Amniotic stem cell (primary cell): ENCODE measurements at regions not wholly inside any gene's neighbourhood (a gene's known extent, or its start where the extent isn't known, plus 50 kb on each side); places are given as distances from the start of the nearest gene placed in this dataset.
"Not testable (repeated sequence)": the region's sequence is repeated elsewhere in the genome, so short reads cannot be mapped to it uniquely, and the experiment has no call there.

Experiments used
- DNase-seq: peaks from one replicate; lab custom pipeline; 2025; lab: John Stamatoyannopoulos, UW

DNA sequence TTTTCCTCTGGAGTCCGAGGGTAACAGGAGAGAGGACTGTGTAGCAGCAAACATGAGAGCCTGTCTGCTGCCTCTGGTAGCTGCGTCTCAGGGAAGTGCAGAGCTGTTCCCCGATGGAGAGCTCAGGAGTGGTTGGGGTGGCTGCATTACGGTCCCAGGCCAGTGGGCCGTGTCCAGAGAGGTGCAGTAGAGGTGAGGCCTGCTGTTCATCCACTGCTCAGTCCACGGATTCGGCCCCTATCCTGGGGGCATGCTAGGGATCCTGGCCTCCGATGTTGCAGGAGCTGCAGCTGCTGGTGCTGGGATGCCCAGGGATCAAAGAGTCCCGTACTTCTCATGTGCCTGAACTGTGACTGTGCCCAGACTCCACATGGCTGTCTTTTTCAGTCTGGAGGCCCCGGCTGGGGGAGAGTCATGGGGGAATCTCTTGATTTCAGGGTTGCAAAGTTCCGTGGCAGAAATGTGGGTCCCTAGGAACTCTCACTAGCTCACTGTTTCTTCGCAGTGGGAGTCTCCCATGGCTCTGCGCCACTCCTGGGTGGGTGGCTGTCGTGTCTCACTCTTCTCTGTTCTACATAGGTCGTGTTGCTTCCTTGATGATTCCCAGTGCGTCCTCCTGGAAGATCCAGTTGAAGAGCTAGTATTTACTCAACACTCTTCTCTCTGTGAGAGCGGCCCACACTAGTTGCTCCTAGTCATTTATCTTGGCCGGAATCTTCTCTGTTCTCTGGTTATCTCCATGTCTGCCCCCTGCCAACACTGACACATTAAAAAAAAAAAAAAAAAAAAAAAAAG is 109.5 kb upstream of the CENPE start:
- no peak for DNase-seq

DNA sequence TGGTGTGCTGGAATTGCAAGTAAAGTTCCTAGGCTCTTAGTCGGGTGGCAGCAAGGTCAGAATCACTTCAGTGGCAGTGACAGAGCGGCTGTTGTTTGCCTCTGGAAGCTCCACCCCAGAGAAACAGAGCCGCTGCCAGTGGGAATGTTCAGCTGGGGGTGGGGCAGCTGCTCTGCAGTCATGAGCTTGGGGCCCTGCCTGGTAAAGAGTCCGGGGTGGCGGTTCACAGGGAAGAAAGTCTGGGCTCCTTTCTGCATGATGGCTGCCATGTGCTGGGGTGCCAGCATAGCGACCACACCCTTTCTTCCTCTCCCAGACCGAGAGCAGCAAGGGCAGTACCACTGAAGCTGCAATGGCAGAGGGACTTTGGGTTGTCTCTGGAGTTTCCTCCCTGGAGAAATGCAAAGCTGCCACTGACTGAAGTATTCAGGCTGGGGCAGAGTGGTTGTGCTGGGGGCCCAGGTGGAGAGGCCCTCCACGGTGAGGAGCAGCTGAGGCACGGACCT is 108.8 kb upstream of the CENPE start:
- no peak for DNase-seq

DNA sequence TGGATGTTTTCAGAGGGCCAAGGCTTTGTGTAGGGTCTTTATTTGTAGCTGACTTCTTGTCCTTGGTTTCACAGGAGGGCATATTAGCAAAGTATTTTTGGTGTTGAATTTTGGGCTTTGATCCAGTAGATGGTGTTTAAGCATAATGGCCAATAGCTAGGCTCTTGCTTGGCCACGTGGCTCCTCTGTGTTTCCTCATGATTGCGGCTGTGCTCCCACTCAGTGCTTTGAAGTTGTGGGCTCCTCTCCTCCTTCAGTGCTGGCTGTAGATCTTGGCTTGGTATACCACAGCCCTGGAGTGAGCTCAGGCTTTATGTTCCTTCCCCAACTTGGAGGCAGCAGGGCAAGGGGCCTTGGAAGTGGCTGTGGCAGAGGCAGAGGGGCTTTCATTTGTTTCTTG is 107.2 kb upstream of the CENPE start:
- DNase-seq, result no peak

DNA sequence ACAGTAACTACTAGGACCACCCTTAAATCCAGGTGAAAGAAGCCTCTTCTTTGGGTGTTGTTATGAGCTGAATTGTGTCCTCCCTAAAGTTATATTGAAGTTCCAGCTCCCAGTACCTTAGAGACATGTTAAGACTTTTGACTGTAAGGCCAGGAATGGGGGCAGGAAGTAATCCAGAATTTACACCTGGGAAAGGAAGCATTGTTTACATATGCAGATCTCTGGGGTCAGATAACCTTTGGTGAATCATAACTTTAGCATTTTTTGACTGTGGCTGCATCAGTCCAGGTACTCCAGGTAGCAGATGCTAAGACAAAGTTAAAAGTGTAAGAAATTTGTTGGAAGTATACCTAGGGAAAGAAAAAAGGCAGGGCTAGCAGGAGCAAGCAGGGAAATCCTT is 104.9 kb upstream of the CENPE start:
- no peak for DNase-seq

DNA sequence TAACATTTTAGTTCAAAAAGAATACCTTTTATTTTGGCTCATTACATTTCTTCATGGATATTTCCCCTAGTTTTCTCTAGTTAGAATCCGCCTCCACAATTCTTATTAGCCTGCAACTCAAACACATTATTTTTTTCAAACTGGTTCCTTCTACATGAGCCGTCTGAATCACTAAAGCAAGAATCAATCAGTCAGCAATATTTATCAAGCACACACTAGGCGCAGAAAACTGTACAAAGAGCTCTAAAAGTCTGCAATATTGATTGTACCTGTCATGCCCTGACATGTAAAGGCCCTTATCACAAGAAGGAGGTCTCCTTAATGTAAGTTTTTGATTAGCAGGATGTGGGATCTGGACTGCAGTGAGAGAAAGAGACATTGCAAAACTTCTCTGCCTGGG is 94.8 kb upstream of the CENPE start:
- no peak for DNase-seq

DNA sequence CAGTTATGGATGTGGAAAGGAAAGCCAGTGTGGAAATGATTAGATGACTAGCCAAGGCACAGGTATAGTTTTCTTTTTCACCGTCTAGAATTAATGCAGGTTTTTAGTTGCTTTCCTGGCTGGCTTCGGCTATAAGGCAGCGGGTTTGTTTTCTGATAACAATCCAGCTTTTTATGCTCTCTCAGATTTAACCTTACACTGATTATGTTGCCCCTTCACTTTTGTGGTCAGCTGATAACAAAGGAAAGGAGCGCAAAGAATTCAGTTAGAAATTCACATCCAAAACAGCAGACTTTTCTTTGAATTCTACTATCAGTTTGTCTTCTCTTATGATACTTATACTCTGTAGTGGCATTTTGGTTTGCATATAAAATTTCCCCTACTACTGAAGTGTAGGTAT is 94.2 kb upstream of the CENPE start:
- no peak for DNase-seq

DNA sequence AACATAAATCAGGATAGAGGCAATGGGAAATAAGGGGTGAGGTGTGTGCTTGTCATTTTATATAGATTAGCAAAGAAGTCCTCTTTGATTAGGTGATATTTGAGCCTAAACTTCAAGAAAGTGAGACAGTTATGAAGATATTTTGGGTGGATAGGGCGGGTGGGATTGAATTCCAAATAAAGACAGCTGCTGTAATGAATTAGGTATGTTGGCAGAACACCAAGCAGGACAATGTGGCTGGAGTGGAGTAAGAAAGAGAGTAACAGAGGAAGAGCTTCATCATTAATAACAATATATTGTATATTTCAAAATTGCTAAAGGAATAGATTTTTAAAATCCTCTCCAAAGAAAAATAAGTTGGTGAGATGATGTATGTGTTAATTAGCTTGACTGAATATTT is 91.0 kb upstream of the CENPE start:
- DNase-seq, result no peak

DNA sequence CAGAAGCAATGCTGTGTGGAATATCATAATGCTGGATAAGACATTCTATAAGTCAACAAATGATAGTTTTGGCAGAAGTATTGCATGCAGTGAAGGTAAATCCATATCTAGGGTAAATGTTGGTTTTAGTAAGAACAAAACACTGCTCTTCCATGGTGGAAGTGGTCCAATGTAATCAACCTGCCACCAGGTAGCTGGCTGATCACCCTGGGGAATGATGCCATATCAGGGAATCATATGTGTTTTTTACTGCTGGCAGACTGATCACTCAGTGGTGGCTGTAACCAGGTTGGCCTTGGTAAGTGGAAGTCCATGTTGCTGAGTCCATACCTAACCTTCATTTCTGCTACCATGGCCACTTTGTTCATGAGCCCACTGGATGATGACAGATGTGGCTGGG is 74.0 kb upstream of the CENPE start:
- DNase-seq, result no peak

DNA sequence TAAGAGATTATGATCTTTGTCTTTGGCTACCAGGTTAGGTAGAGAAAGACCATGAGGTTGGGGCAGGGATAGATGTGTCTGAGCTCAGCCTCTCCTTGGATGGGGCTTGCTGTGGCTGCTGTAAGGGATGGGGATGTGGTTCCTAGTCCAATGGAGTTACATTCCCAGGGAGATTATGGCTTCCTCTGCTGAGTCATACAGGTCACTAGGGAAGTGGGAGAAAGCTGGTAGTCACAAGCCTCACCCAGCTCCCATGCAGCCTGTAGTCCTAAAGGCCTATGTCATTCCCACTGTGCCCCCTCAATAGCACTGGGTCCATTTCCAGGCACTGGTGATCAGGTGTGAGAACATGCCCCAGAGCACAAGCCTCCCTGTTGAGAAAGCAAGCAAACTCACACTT is 70.6 kb upstream of the CENPE start:
- no peak for DNase-seq

DNA sequence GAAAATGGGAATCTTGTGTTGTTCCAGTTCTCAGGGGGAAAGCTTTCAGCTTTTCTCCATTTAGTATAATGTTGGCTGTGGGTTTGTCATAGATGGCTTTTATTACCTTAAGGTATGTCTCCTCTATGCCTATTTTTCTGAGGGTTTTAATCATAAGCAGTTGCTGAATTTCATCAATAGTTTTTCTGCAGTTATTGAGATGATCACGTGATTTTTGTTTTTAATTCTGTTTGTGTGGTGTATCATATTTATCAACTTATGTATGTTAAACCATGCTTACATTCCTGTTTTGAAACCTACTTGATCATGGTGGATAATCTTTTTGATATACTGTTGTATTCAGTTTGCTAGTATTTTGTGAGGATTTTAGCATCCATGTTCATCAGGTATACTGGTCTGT is 66.8 kb upstream of the CENPE start:
- DNase-seq, result no peak

DNA sequence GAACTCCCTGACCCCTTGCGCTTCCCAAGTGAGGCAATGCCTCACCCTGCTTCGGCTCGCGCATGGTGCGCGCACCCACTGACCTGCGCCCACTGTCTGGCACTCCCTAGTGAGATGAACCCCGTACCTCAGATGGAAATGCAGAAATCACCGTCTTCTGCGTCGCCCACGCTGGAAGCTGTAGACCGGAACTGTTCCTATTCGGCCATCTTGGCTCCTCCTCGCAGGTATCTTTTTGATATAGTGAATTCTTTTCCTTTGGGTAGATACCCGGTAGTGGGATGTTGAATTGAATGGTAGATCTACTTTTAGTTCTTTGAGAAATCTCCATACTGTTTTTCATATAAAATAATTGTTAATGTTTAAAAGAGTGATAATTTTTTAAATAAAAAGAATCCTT is 57.9 kb upstream of the CENPE start:
- DNase-seq, result not testable (repeated sequence)
